GM12892 (cell line): ENCODE measurements at regions not wholly inside any gene's neighbourhood (a gene's known extent, or its start where the extent isn't known, plus 50 kb on each side); places are given as distances from the start of the nearest gene placed in this dataset.

Experiments used
- POLR2A ChIP-seq: IDR thresholded peaks from 2 replicates; pipeline ENCODE4 v1.6.1; 2011; ENCODE audit warnings: low read depth, low read length, control low read depth
- POLR2AphosphoS5 ChIP-seq: IDR thresholded peaks from 2 replicates; pipeline ENCODE4 v1.6.1; 2011; ENCODE audit warnings: low read depth, low read length, control low read depth

DNA sequence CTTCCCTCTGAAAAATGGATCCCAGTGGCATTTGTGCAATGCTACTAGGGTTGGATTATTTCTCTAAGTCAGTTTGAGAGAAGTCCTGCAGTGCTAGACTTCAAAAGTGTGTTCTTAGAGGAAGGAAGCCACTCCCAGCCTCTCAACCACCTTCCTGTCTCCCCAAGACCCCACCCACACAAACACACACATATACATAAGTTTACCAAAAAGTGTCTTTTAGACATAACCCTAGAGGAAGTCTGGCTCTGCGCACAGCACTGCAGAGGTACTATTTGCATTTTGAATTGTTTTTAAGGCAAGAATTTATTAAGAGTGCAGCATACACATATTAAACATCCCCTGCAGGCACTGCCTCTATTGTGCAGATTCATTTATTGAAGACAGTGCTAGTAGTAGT, 127.3 kb downstream of the HHIPL2 start:
- TF ChIP-seq POLR2A = no peak
- no peak for TF ChIP-seq POLR2AphosphoS5
